HepG2 (cell line): ENCODE measurements at regions not wholly inside any gene's neighbourhood (a gene's known extent, or its start where the extent isn't known, plus 50 kb on each side); places are given as distances from the start of the nearest gene placed in this dataset.

Experiments used
- ATAC-seq: fragments of 200-7000 bp; cut with Tn5 transposase; 3 replicates; pipeline ENCODE4 v1.9.1; 2020; ENCODE audit warnings: mild to moderate bottlenecking, moderate library complexity
- BruUV-seq: library from RNA; stranded (reverse); fragments of 400-500 nt; replicated peaks from 2 replicates; lab custom pipeline; 2021; lab: Mats Ljungman, UMichigan
- CTCF ChIA-PET: fragments of 300-600 bp; formaldehyde crosslinking; extraction: SDS; loops from one replicate; lab custom pipeline; 2021; ENCODE audit warnings: low total read pairs, inconsistent platforms, low intra/inter-chr PET ratio; lab: Yijun Ruan, JAX
- POLR2A ChIA-PET: fragments of 350-600 bp; sonication (Branson Sonifier 250); formaldehyde crosslinking; loops from one replicate; lab custom pipeline; 2020; ENCODE audit warnings: antibody characterized with exemption, inconsistent platforms; lab: Yijun Ruan, JAX
- DNase-seq: peaks from one replicate; pipeline ENCODE4 v3.0.0-alpha.2; 2015; ENCODE audit warnings: low spot score
- FAIRE-seq: peaks from 3 replicates; lab custom pipeline; 2011; peaks lifted over from hg19 to GRCh38; lab: Jason Lieb, UNC
- H2AFZ ChIP-seq: one replicate; pipeline ENCODE4 v1.6.1; 2011; ENCODE audit warnings: low read length, inconsistent platforms
- H3K27ac ChIP-seq: fragments of 300-600 bp; 3 replicates; pipeline ENCODE4 v1.8.0; 2011; ENCODE audit warnings: mixed run types, mild to moderate bottlenecking, mixed read lengths, low read length, inconsistent platforms; ENCODE audit not compliant: insufficient read depth; ENCODE audit errors: extremely low read length
- H3K27me3 ChIP-seq, 2 experiments: fragments of 200-600 bp in 1 of 2; 2 replicates in 1 of 2; 3 replicates in 1 of 2; pipeline versions ENCODE4 v1.6.0 to v1.8.0; 2011; ENCODE audit warnings: low read length in 2 of 2, mild to moderate bottlenecking in 2 of 2, moderate library complexity in 2 of 2, inconsistent platforms in 1 of 2; ENCODE audit not compliant: insufficient read depth in 2 of 2, control insufficient read depth in 1 of 2
- H3K36me3 ChIP-seq, 2 experiments: fragments of 200-600 bp in 1 of 2; replicated peaks in 1 of 2; 2 replicates in 1 of 2; 3 replicates in 1 of 2; pipeline versions ENCODE4 v1.5.1 to v1.8.0; 2011; ENCODE audit warnings: low read length in 2 of 2, inconsistent platforms in 1 of 2; ENCODE audit not compliant: insufficient read depth in 2 of 2, control insufficient read depth in 1 of 2
- H3K4me1 ChIP-seq: 2 replicates; pipeline ENCODE4 v1.5.1; 2012; ENCODE audit warnings: low read length, inconsistent platforms; ENCODE audit not compliant: insufficient read depth
- H3K4me2 ChIP-seq: 2 replicates; pipeline ENCODE4 v1.6.0; 2011; ENCODE audit warnings: low read depth, low read length, inconsistent platforms
- H3K4me3 ChIP-seq, 3 experiments: fragments of 200-600 bp in 1 of 3; sonication (generic), shearing (Covaris generic) in 1 of 3; replicated peaks in 1 of 3; 2 replicates each; pipeline ENCODE4 v1.5.1; 2011 to 2016; ENCODE audit warnings: low read length in 3 of 3, inconsistent platforms in 2 of 3, low read depth in 2 of 3, mild to moderate bottlenecking in 2 of 3, control low read depth in 1 of 3, mixed read lengths in 1 of 3; ENCODE audit not compliant: insufficient read depth in 1 of 3
- H3K79me2 ChIP-seq: one replicate; pipeline ENCODE4 v1.6.1; 2011; ENCODE audit warnings: low read length, inconsistent platforms; ENCODE audit not compliant: insufficient read depth
- H3K9ac ChIP-seq: 2 replicates; pipeline ENCODE4 v1.6.0; 2011; ENCODE audit warnings: mild to moderate bottlenecking, low read depth, low read length, inconsistent platforms; ENCODE audit not compliant: insufficient read depth
- H3K9me3 ChIP-seq: 2 replicates; pipeline ENCODE4 v1.5.1; 2012; ENCODE audit warnings: mild to moderate bottlenecking, low read length
- H4K20me1 ChIP-seq: 2 replicates; pipeline ENCODE4 v1.6.0; 2011; ENCODE audit warnings: inconsistent platforms, mild to moderate bottlenecking, low read length, moderate library complexity; ENCODE audit not compliant: insufficient read depth
- FOSL1 ChIP-seq: sonication (generic); formaldehyde crosslinking; IDR thresholded peaks from 2 replicates; pipeline ENCODE4 v1.9.0; 2021; ENCODE audit warnings: missing genetic modification reagents, borderline replicate concordance
- PCBP1 ChIP-seq: fragments of 200-400 bp; formaldehyde crosslinking; IDR thresholded peaks from 2 replicates; pipeline ENCODE4 v1.6.1; 2017; ENCODE audit warnings: mild to moderate bottlenecking, low read depth, low read length, borderline replicate concordance
- ZNF251 ChIP-seq: sonication (generic); formaldehyde crosslinking; IDR thresholded peaks from 2 replicates; pipeline ENCODE4 v1.9.0; 2021; ENCODE audit warnings: mild to moderate bottlenecking, missing genetic modification reagents
- ZNF432 ChIP-seq: sonication (generic); formaldehyde crosslinking; IDR thresholded peaks from 2 replicates; pipeline ENCODE4 v1.5.0; 2020; ENCODE audit warnings: missing genetic modification reagents, mild to moderate bottlenecking, borderline replicate concordance
- ZNF563 ChIP-seq: sonication (generic); formaldehyde crosslinking; IDR thresholded peaks from 2 replicates; pipeline ENCODE4 v1.8.0; 2022; ENCODE audit warnings: mild to moderate bottlenecking, moderate library complexity, missing genetic modification reagents
- WGBS: methylation state at CpG from one replicate; pipeline ENCODE4 v1.1.6; 2017; ENCODE audit warnings: low lambda C conversion rate; 5-methylcytosine and 5-hydroxymethylcytosine counted together
- in situ Hi-C: cut with HindIII; loops from 2 replicates; pipeline ENCODE4 v1.10.0; 2017; ENCODE audit warnings: low pct_unique_long_range_greater_than_20kb; ENCODE audit not compliant: extremely low pct_ligation_motif_present
- intact Hi-C: fragments of 100-400 bp; cut with micrococcal nuclease; formaldehyde crosslinking; loops from one replicate; pipeline ENCODE4 v1.10.0; 2022; ENCODE audit not compliant: unreplicated experiment
- TF ChIP-seq, protein P1 (sequence below): fragments of 450-650 bp; IDR thresholded peaks from 2 replicates; pipeline ENCODE4 v1.6.1; 2016
- TF ChIP-seq, protein P2 (sequence below): sonication (generic); formaldehyde crosslinking; IDR thresholded peaks from 2 replicates; pipeline ENCODE4 v1.5.1; 2020; ENCODE audit warnings: mild to moderate bottlenecking, missing genetic modification reagents, borderline replicate concordance
- TF ChIP-seq, protein P3 (sequence below): sonication (generic); formaldehyde crosslinking; IDR thresholded peaks from 2 replicates; pipeline ENCODE4 v1.5.0; 2020; ENCODE audit warnings: mild to moderate bottlenecking, missing genetic modification reagents, borderline replicate concordance

DNA sequence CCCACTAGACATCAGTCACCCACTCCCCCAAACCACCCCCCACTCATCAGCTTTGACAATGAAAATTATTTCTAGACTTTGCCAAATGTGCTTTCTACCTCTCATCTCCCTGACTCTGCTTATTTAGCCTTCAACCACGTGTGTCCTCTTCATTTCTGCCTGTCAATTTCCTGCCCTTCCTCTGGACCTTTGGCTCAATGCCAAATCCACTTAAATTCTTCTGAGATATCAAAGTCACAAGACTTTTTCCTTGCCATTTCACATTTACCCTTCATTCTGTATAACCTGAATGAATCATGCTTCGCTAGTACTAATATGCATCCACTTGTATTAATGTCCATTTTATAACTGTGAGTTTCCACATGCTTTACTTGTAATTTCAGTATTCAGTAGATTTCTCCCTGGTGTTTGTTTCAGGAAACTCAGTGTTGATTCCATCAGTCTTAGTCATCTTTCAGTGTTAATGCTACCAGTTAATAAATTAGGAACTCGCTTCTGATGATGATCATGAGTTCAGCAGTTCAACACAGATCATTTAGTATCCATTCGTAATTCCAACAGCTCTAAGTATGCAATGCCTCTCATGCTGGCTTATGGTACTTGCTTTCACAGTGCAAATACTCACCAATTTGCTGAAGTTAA is 128.2 kb upstream of the OSTN start:
- BruUV-seq, result no TSS peak
- H3K4me3 ChIP-seq, result no peak overlapping the region
- intact Hi-C loops (no loop called here), in situ Hi-C loops (no loop called here)
- no peak overlapping the region for H2AFZ ChIP-seq
- no peaks in the 10 kb centered on the region for H3K36me3 ChIP-seq
- WGBS, result 4% methylated on average over 4 of the region's 4 CpGs
- DNase-seq (no peak), ATAC-seq (no peak), FAIRE-seq (no peak)
- H4K20me1 ChIP-seq, result no peaks in the 10 kb centered on the region
- CTCF ChIA-PET, result no interaction called here
- H3K9ac ChIP-seq, result no peak overlapping the region
- no peaks in the 10 kb centered on the region; a peak in 1 of 5 replicates for H3K27me3 ChIP-seq
- H3K79me2 ChIP-seq, result no peaks in the 10 kb centered on the region
- POLR2A ChIA-PET, result no interaction called here
- H3K27ac ChIP-seq, result no peak overlapping the region
- no peak overlapping the region for H3K4me2 ChIP-seq
- H3K9me3 ChIP-seq, result no peaks in the 10 kb centered on the region
- no peaks in the 10 kb centered on the region for H3K4me1 ChIP-seq
- TF ChIP-seq FOSL1 (CRISPR knock-in tag) (no peak), ZNF563 (CRISPR knock-in tag) (no peak), ZNF251 (no peak), ZNF432 (no peak), PCBP1 (no peak)
- TF ChIP-seq, protein P1, sequence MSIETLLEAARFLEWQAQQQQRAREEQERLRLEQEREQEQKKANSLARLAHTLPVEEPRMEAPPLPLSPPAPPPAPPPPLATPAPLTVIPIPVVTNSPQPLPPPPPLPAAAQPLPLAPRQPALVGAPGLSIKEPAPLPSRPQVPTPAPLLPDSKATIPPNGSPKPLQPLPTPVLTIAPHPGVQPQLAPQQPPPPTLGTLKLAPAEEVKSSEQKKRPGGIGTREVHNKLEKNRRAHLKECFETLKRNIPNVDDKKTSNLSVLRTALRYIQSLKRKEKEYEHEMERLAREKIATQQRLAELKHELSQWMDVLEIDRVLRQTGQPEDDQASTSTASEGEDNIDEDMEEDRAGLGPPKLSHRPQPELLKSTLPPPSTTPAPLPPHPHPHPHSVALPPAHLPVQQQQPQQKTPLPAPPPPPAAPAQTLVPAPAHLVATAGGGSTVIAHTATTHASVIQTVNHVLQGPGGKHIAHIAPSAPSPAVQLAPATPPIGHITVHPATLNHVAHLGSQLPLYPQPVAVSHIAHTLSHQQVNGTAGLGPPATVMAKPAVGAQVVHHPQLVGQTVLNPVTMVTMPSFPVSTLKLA, result peak; percentile 43
- TF ChIP-seq, protein P2, sequence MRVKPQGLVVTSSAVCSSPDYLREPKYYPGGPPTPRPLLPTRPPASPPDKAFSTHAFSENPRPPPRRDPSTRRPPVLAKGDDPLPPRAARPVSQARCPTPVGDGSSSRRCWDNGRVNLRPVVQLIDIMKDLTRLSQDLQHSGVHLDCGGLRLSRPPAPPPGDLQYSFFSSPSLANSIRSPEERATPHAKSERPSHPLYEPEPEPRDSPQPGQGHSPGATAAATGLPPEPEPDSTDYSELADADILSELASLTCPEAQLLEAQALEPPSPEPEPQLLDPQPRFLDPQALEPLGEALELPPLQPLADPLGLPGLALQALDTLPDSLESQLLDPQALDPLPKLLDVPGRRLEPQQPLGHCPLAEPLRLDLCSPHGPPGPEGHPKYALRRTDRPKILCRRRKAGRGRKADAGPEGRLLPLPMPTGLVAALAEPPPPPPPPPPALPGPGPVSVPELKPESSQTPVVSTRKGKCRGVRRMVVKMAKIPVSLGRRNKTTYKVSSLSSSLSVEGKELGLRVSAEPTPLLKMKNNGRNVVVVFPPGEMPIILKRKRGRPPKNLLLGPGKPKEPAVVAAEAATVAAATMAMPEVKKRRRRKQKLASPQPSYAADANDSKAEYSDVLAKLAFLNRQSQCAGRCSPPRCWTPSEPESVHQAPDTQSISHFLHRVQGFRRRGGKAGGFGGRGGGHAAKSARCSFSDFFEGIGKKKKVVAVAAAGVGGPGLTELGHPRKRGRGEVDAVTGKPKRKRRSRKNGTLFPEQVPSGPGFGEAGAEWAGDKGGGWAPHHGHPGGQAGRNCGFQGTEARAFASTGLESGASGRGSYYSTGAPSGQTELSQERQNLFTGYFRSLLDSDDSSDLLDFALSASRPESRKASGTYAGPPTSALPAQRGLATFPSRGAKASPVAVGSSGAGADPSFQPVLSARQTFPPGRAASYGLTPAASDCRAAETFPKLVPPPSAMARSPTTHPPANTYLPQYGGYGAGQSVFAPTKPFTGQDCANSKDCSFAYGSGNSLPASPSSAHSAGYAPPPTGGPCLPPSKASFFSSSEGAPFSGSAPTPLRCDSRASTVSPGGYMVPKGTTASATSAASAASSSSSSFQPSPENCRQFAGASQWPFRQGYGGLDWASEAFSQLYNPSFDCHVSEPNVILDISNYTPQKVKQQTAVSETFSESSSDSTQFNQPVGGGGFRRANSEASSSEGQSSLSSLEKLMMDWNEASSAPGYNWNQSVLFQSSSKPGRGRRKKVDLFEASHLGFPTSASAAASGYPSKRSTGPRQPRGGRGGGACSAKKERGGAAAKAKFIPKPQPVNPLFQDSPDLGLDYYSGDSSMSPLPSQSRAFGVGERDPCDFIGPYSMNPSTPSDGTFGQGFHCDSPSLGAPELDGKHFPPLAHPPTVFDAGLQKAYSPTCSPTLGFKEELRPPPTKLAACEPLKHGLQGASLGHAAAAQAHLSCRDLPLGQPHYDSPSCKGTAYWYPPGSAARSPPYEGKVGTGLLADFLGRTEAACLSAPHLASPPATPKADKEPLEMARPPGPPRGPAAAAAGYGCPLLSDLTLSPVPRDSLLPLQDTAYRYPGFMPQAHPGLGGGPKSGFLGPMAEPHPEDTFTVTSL (CRISPR knock-in tag), result no peak
- TF ChIP-seq, protein P3, sequence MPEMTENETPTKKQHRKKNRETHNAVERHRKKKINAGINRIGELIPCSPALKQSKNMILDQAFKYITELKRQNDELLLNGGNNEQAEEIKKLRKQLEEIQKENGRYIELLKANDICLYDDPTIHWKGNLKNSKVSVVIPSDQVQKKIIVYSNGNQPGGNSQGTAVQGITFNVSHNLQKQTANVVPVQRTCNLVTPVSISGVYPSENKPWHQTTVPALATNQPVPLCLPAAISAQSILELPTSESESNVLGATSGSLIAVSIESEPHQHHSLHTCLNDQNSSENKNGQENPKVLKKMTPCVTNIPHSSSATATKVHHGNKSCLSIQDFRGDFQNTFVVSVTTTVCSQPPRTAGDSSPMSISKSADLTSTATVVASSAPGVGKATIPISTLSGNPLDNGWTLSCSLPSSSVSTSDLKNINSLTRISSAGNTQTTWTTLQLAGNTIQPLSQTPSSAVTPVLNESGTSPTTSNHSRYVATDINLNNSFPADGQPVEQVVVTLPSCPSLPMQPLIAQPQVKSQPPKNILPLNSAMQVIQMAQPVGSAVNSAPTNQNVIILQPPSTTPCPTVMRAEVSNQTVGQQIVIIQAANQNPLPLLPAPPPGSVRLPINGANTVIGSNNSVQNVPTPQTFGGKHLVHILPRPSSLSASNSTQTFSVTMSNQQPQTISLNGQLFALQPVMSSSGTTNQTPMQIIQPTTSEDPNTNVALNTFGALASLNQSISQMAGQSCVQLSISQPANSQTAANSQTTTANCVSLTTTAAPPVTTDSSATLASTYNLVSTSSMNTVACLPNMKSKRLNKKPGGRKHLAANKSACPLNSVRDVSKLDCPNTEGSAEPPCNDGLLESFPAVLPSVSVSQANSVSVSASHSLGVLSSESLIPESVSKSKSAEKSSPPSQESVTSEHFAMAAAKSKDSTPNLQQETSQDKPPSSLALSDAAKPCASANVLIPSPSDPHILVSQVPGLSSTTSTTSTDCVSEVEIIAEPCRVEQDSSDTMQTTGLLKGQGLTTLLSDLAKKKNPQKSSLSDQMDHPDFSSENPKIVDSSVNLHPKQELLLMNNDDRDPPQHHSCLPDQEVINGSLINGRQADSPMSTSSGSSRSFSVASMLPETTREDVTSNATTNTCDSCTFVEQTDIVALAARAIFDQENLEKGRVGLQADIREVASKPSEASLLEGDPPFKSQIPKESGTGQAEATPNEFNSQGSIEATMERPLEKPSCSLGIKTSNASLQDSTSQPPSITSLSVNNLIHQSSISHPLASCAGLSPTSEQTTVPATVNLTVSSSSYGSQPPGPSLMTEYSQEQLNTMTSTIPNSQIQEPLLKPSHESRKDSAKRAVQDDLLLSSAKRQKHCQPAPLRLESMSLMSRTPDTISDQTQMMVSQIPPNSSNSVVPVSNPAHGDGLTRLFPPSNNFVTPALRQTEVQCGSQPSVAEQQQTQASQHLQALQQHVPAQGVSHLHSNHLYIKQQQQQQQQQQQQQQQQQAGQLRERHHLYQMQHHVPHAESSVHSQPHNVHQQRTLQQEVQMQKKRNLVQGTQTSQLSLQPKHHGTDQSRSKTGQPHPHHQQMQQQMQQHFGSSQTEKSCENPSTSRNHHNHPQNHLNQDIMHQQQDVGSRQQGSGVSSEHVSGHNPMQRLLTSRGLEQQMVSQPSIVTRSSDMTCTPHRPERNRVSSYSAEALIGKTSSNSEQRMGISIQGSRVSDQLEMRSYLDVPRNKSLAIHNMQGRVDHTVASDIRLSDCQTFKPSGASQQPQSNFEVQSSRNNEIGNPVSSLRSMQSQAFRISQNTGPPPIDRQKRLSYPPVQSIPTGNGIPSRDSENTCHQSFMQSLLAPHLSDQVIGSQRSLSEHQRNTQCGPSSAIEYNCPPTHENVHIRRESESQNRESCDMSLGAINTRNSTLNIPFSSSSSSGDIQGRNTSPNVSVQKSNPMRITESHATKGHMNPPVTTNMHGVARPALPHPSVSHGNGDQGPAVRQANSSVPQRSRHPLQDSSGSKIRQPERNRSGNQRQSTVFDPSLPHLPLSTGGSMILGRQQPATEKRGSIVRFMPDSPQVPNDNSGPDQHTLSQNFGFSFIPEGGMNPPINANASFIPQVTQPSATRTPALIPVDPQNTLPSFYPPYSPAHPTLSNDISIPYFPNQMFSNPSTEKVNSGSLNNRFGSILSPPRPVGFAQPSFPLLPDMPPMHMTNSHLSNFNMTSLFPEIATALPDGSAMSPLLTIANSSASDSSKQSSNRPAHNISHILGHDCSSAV (CRISPR knock-in tag), result no peak
